ENCODE measurements at regions not wholly inside any gene's neighbourhood (a gene's known extent, or its start where the extent isn't known, plus 50 kb on each side); places are given as distances from the start of the nearest gene placed in this dataset.

- in situ Hi-C loops (cut with MboI; ENCODE audit: low sequenced_read_pairs): no loop called here
These were observed 382.5 kb upstream of the CBLB start for GRCh38 chr3:106251160-106251892.

GRCh38 chr3:106255870-106256248, 387.0 kb upstream of the CBLB start:
- in situ Hi-C loops (cut with MboI; ENCODE audit: low sequenced_read_pairs): no loop called here

- in situ Hi-C loops (cut with MboI; ENCODE audit: low sequenced_read_pairs): no loop called here
These were observed 387.6 kb upstream of the CBLB start for GRCh38 chr3:106256249-106256957.

GRCh38 chr3:106257172-106257571, 388.4 kb upstream of the CBLB start:
- in situ Hi-C loops (cut with MboI; ENCODE audit: low sequenced_read_pairs): no loop called here

- in situ Hi-C loops (cut with MboI; ENCODE audit: low sequenced_read_pairs): no loop called here
These were observed 392.6 kb upstream of the CBLB start for GRCh38 chr3:106261396-106261795.

GRCh38 chr3:106261915-106262683, 393.3 kb upstream of the CBLB start:
- in situ Hi-C loops (cut with MboI; ENCODE audit: low sequenced_read_pairs): no loop called here

- in situ Hi-C loops (cut with MboI; ENCODE audit: low sequenced_read_pairs): no loop called here
These were observed 394.2 kb upstream of the CBLB start for GRCh38 chr3:106263011-106263410.

- in situ Hi-C loops (cut with MboI; ENCODE audit: low sequenced_read_pairs): no loop called here
These were observed 394.7 kb upstream of the CBLB start for GRCh38 chr3:106263546-106263945.

- in situ Hi-C loops (cut with MboI; ENCODE audit: low sequenced_read_pairs): no loop called here
These were observed 396.9 kb upstream of the CBLB start for GRCh38 chr3:106265704-106266103.

- in situ Hi-C loops (cut with MboI; ENCODE audit: low sequenced_read_pairs): no loop called here
These were observed 399.9 kb upstream of the CBLB start for GRCh38 chr3:106268696-106269095.

- in situ Hi-C loops (cut with MboI; ENCODE audit: low sequenced_read_pairs): no loop called here
These were observed 403.5 kb upstream of the CBLB start for GRCh38 chr3:106272302-106272701.

GRCh38 chr3:106275592-106275991, 406.8 kb upstream of the CBLB start:
- in situ Hi-C loops (cut with MboI; ENCODE audit: low sequenced_read_pairs): no loop called here

GRCh38 chr3:106276151-106276550, 407.3 kb upstream of the CBLB start:
- in situ Hi-C loops (cut with MboI; ENCODE audit: low sequenced_read_pairs): no loop called here

GRCh38 chr3:106276755-106277612, 408.2 kb upstream of the CBLB start:
- in situ Hi-C loops (cut with MboI; ENCODE audit: low sequenced_read_pairs): no loop called here

GRCh38 chr3:106277731-106278130, 408.9 kb upstream of the CBLB start:
- in situ Hi-C loops (cut with MboI; ENCODE audit: low sequenced_read_pairs): no loop called here

- in situ Hi-C loops (cut with MboI; ENCODE audit: low sequenced_read_pairs): no loop called here
These were observed 412.4 kb upstream of the CBLB start for GRCh38 chr3:106281221-106281620.

- in situ Hi-C loops (cut with MboI; ENCODE audit: low sequenced_read_pairs): no loop called here
These were observed 414.1 kb upstream of the CBLB start for GRCh38 chr3:106282943-106283342.

- in situ Hi-C loops (cut with MboI; ENCODE audit: low sequenced_read_pairs): no loop called here
These were observed 420.0 kb upstream of the CBLB start for GRCh38 chr3:106288781-106289180.

- in situ Hi-C loops (cut with MboI; ENCODE audit: low sequenced_read_pairs): no loop called here
These were observed 421.6 kb upstream of the CBLB start for GRCh38 chr3:106290304-106290997.

- in situ Hi-C loops (cut with MboI; ENCODE audit: low sequenced_read_pairs): no loop called here
These were observed 424.3 kb upstream of the CBLB start for GRCh38 chr3:106293161-106293560.

All from HL-60/S4 treated with retinoic acid at 250 ng/mL for 4 days and 3 days (cell line).